ENCODE measurements at regions not wholly inside any gene's neighbourhood (a gene's known extent, or its start where the extent isn't known, plus 50 kb on each side); places are given as distances from the start of the nearest gene placed in this dataset.

GRCh38 chr9:111151537-111151936 is 113.3 kb upstream of the LPAR1 start:
- Histone ChIP-seq H3K36me3 (ENCODE audit: control insufficient read depth in 2 of 2, insufficient read depth in 2 of 2, low read length in 2 of 2) (no peaks in the 10 kb centered on the region), H3K4me1 (ENCODE audit: control insufficient read depth in 2 of 2, insufficient read depth in 2 of 2, low read length in 2 of 2) (no peaks in the 10 kb centered on the region), H3K4me3 (ENCODE audit: low read length in 2 of 2) (no peak overlapping the region), H3K27ac (ENCODE audit: low read depth in 2 of 2, low read length in 2 of 2) (no peak overlapping the region), H3K9me3 (ENCODE audit: control insufficient read depth in 2 of 2, low read length in 2 of 2) (no peaks in the 10 kb centered on the region), H3K9ac (ENCODE audit: low read depth in 1 of 2, low read length in 2 of 2) (no peak overlapping the region), H3K27me3 (ENCODE audit: control insufficient read depth in 2 of 2, insufficient read depth in 2 of 2, low read length in 2 of 2) (no peaks in the 10 kb centered on the region)

GRCh38 chr9:111150181-111150580 is 111.9 kb upstream of the LPAR1 start:
- Histone ChIP-seq H3K4me3 (ENCODE audit: low read length in 2 of 2) (no peak overlapping the region), H3K27ac (ENCODE audit: low read depth in 2 of 2, low read length in 2 of 2) (no peak overlapping the region), H3K4me1 (ENCODE audit: control insufficient read depth in 2 of 2, insufficient read depth in 2 of 2, low read length in 2 of 2) (no peaks in the 10 kb centered on the region), H3K9me3 (ENCODE audit: control insufficient read depth in 2 of 2, low read length in 2 of 2) (no peaks in the 10 kb centered on the region), H3K36me3 (ENCODE audit: control insufficient read depth in 2 of 2, insufficient read depth in 2 of 2, low read length in 2 of 2) (no peaks in the 10 kb centered on the region), H3K9ac (ENCODE audit: low read depth in 1 of 2, low read length in 2 of 2) (no peak overlapping the region), H3K27me3 (ENCODE audit: control insufficient read depth in 2 of 2, insufficient read depth in 2 of 2, low read length in 2 of 2) (no peaks in the 10 kb centered on the region)

- H3K9me3 ChIP-seq (ENCODE audit: control insufficient read depth in 2 of 2, low read length in 2 of 2), result no peaks in the 10 kb centered on the region
- H3K4me3 ChIP-seq (ENCODE audit: low read length in 2 of 2), result no peak overlapping the region
- H3K36me3 ChIP-seq (ENCODE audit: control insufficient read depth in 2 of 2, insufficient read depth in 2 of 2, low read length in 2 of 2), result no peaks in the 10 kb centered on the region
- no peaks in the 10 kb centered on the region for H3K4me1 ChIP-seq (ENCODE audit: control insufficient read depth in 2 of 2, insufficient read depth in 2 of 2, low read length in 2 of 2)
- no peak overlapping the region for H3K9ac ChIP-seq (ENCODE audit: low read depth in 1 of 2, low read length in 2 of 2)
- H3K27me3 ChIP-seq (ENCODE audit: control insufficient read depth in 2 of 2, insufficient read depth in 2 of 2, low read length in 2 of 2), result no peaks in the 10 kb centered on the region
- H3K27ac ChIP-seq (ENCODE audit: low read depth in 2 of 2, low read length in 2 of 2), result no peak overlapping the region
Observed at GRCh38 chr9:111149018-111149759, 110.9 kb upstream of the LPAR1 start.

GRCh38 chr9:111148052-111149017 is 110.1 kb upstream of the LPAR1 start:
- H3K4me3 ChIP-seq (ENCODE audit: low read length in 2 of 2), result no peak overlapping the region
- no peaks in the 10 kb centered on the region for H3K4me1 ChIP-seq (ENCODE audit: control insufficient read depth in 2 of 2, insufficient read depth in 2 of 2, low read length in 2 of 2)
- H3K27ac ChIP-seq (ENCODE audit: low read depth in 2 of 2, low read length in 2 of 2), result no peak overlapping the region
- H3K9me3 ChIP-seq (ENCODE audit: control insufficient read depth in 2 of 2, low read length in 2 of 2), result no peaks in the 10 kb centered on the region
- no peaks in the 10 kb centered on the region for H3K27me3 ChIP-seq (ENCODE audit: control insufficient read depth in 2 of 2, insufficient read depth in 2 of 2, low read length in 2 of 2)
- H3K36me3 ChIP-seq (ENCODE audit: control insufficient read depth in 2 of 2, insufficient read depth in 2 of 2, low read length in 2 of 2), result no peaks in the 10 kb centered on the region
- H3K9ac ChIP-seq (ENCODE audit: low read depth in 1 of 2, low read length in 2 of 2), result no peak overlapping the region

- no peaks in the 10 kb centered on the region for H3K36me3 ChIP-seq (ENCODE audit: control insufficient read depth in 2 of 2, insufficient read depth in 2 of 2, low read length in 2 of 2)
Observed at GRCh38 chr9:111147041-111147440, 108.8 kb upstream of the LPAR1 start.

GRCh38 chr9:111144741-111145140 is 106.5 kb upstream of the LPAR1 start:
- Histone ChIP-seq H3K4me1 (ENCODE audit: control insufficient read depth in 2 of 2, insufficient read depth in 2 of 2, low read length in 2 of 2) (no peaks in the 10 kb centered on the region), H3K27me3 (ENCODE audit: control insufficient read depth in 2 of 2, insufficient read depth in 2 of 2, low read length in 2 of 2) (no peaks in the 10 kb centered on the region), H3K27ac (ENCODE audit: low read depth in 2 of 2, low read length in 2 of 2) (no peak overlapping the region), H3K36me3 (ENCODE audit: control insufficient read depth in 2 of 2, insufficient read depth in 2 of 2, low read length in 2 of 2) (no peaks in the 10 kb centered on the region), H3K9me3 (ENCODE audit: control insufficient read depth in 2 of 2, low read length in 2 of 2) (no peaks in the 10 kb centered on the region), H3K9ac (ENCODE audit: low read depth in 1 of 2, low read length in 2 of 2) (no peak overlapping the region), H3K4me3 (ENCODE audit: low read length in 2 of 2) (no peak overlapping the region)

More at GRCh38 chr9:111147041-111147440, 108.8 kb upstream of the LPAR1 start:
- H3K9ac ChIP-seq (ENCODE audit: low read depth in 1 of 2, low read length in 2 of 2), result no peak overlapping the region
- H3K27me3 ChIP-seq (ENCODE audit: control insufficient read depth in 2 of 2, insufficient read depth in 2 of 2, low read length in 2 of 2), result no peaks in the 10 kb centered on the region
- H3K4me1 ChIP-seq (ENCODE audit: control insufficient read depth in 2 of 2, insufficient read depth in 2 of 2, low read length in 2 of 2), result no peaks in the 10 kb centered on the region
- H3K27ac ChIP-seq (ENCODE audit: low read depth in 2 of 2, low read length in 2 of 2), result no peak overlapping the region
- no peaks in the 10 kb centered on the region for H3K9me3 ChIP-seq (ENCODE audit: control insufficient read depth in 2 of 2, low read length in 2 of 2)
- H3K4me3 ChIP-seq (ENCODE audit: low read length in 2 of 2), result no peak overlapping the region

- H3K9me3 ChIP-seq (ENCODE audit: control insufficient read depth in 2 of 2, low read length in 2 of 2), result no peaks in the 10 kb centered on the region
- H3K27me3 ChIP-seq (ENCODE audit: control insufficient read depth in 2 of 2, insufficient read depth in 2 of 2, low read length in 2 of 2), result no peaks in the 10 kb centered on the region
- no peak overlapping the region for H3K27ac ChIP-seq (ENCODE audit: low read depth in 2 of 2, low read length in 2 of 2)
- H3K4me1 ChIP-seq (ENCODE audit: control insufficient read depth in 2 of 2, insufficient read depth in 2 of 2, low read length in 2 of 2), result no peaks in the 10 kb centered on the region
- H3K4me3 ChIP-seq (ENCODE audit: low read length in 2 of 2), result no peak overlapping the region
- H3K36me3 ChIP-seq (ENCODE audit: control insufficient read depth in 2 of 2, insufficient read depth in 2 of 2, low read length in 2 of 2), result no peaks in the 10 kb centered on the region
- no peak overlapping the region for H3K9ac ChIP-seq (ENCODE audit: low read depth in 1 of 2, low read length in 2 of 2)
Observed at GRCh38 chr9:111136180-111136579, 97.9 kb upstream of the LPAR1 start.

- Histone ChIP-seq H3K9ac (ENCODE audit: low read depth in 1 of 2, low read length in 2 of 2) (no peak overlapping the region), H3K4me3 (ENCODE audit: low read length in 2 of 2) (no peak overlapping the region), H3K4me1 (ENCODE audit: control insufficient read depth in 2 of 2, insufficient read depth in 2 of 2, low read length in 2 of 2) (no peaks in the 10 kb centered on the region), H3K36me3 (ENCODE audit: control insufficient read depth in 2 of 2, insufficient read depth in 2 of 2, low read length in 2 of 2) (no peaks in the 10 kb centered on the region), H3K9me3 (ENCODE audit: control insufficient read depth in 2 of 2, low read length in 2 of 2) (no peaks in the 10 kb centered on the region), H3K27me3 (ENCODE audit: control insufficient read depth in 2 of 2, insufficient read depth in 2 of 2, low read length in 2 of 2) (no peaks in the 10 kb centered on the region), H3K27ac (ENCODE audit: low read depth in 2 of 2, low read length in 2 of 2) (no peak overlapping the region)
Observed at GRCh38 chr9:111131211-111131610, 92.9 kb upstream of the LPAR1 start.

GRCh38 chr9:111120526-111120925 is 82.3 kb upstream of the LPAR1 start:
- Histone ChIP-seq H3K27ac (ENCODE audit: low read depth in 2 of 2, low read length in 2 of 2) (no peak overlapping the region), H3K9me3 (ENCODE audit: control insufficient read depth in 2 of 2, low read length in 2 of 2) (no peaks in the 10 kb centered on the region), H3K27me3 (ENCODE audit: control insufficient read depth in 2 of 2, insufficient read depth in 2 of 2, low read length in 2 of 2) (no peaks in the 10 kb centered on the region), H3K9ac (ENCODE audit: low read depth in 1 of 2, low read length in 2 of 2) (no peak overlapping the region), H3K4me1 (ENCODE audit: control insufficient read depth in 2 of 2, insufficient read depth in 2 of 2, low read length in 2 of 2) (no peaks in the 10 kb centered on the region), H3K36me3 (ENCODE audit: control insufficient read depth in 2 of 2, insufficient read depth in 2 of 2, low read length in 2 of 2) (no peaks in the 10 kb centered on the region), H3K4me3 (ENCODE audit: low read length in 2 of 2) (no peak overlapping the region)

GRCh38 chr9:111118256-111118948 is 80.1 kb upstream of the LPAR1 start:
- peak overlapping the region in 1 of 2 donors; percentile 6 for H3K27ac ChIP-seq (ENCODE audit: low read depth in 2 of 2, low read length in 2 of 2)
- H3K36me3 ChIP-seq (ENCODE audit: control insufficient read depth in 2 of 2, insufficient read depth in 2 of 2, low read length in 2 of 2), result no peaks in the 10 kb centered on the region

More at GRCh38 chr9:111118256-111118948, 80.1 kb upstream of the LPAR1 start:
- Histone ChIP-seq H3K4me3 (ENCODE audit: low read length in 2 of 2) (no peak overlapping the region), H3K9me3 (ENCODE audit: control insufficient read depth in 2 of 2, low read length in 2 of 2) (no peaks in the 10 kb centered on the region), H3K4me1 (ENCODE audit: control insufficient read depth in 2 of 2, insufficient read depth in 2 of 2, low read length in 2 of 2) (no peaks in the 10 kb centered on the region), H3K9ac (ENCODE audit: low read depth in 1 of 2, low read length in 2 of 2) (no peak overlapping the region), H3K27me3 (ENCODE audit: control insufficient read depth in 2 of 2, insufficient read depth in 2 of 2, low read length in 2 of 2) (no peaks in the 10 kb centered on the region)

All from mucosa of rectum (tissue), 2 donors.